Parathyroid adenoma (tissue), 2 donors: ENCODE measurements at regions not wholly inside any gene's neighbourhood (a gene's known extent, or its start where the extent isn't known, plus 50 kb on each side); places are given as distances from the start of the nearest gene placed in this dataset.

Source experiments
- H2AFZ ChIP-seq: fragments of 300-600 bp; sonication (generic); one replicate; pipeline ENCODE4 v1.7.0; 2017; ENCODE audit warnings: antibody characterized with exemption, mild to moderate bottlenecking
- H3K27ac ChIP-seq: fragments of 300-600 bp; sonication (generic); one replicate; pipeline ENCODE4 v1.7.0; 2017
- H3K27me3 ChIP-seq: fragments of 300-600 bp; sonication (generic); one replicate; pipeline ENCODE4 v1.7.0; 2017; ENCODE audit warnings: low read length; ENCODE audit not compliant: control insufficient read depth, insufficient read depth
- H3K36me3 ChIP-seq: fragments of 300-600 bp; sonication (generic); one replicate; pipeline ENCODE4 v1.7.0; 2017; ENCODE audit warnings: low read length; ENCODE audit not compliant: control insufficient read depth, insufficient read depth
- H3K4me1 ChIP-seq: fragments of 300-600 bp; sonication (generic); one replicate; pipeline ENCODE4 v1.7.0; 2017; ENCODE audit warnings: control low read depth
- H3K4me2 ChIP-seq: fragments of 300-600 bp; sonication (generic); one replicate; pipeline ENCODE4 v1.7.0; 2017; ENCODE audit warnings: low read length
- H3K4me3 ChIP-seq: fragments of 300-600 bp; sonication (generic); one replicate; pipeline ENCODE4 v1.7.0; 2017; ENCODE audit warnings: low read depth, low read length
- H3K79me2 ChIP-seq: fragments of 300-600 bp; sonication (generic); one replicate; pipeline ENCODE4 v1.7.0; 2017; ENCODE audit warnings: control low read depth
- H3K9ac ChIP-seq: fragments of 300-600 bp; sonication (generic); one replicate; pipeline ENCODE4 v1.7.0; 2017; ENCODE audit warnings: mild to moderate bottlenecking
- H3K9me3 ChIP-seq: fragments of 300-600 bp; sonication (generic); one replicate; pipeline ENCODE4 v1.7.0; 2017; ENCODE audit warnings: low read length; ENCODE audit not compliant: control insufficient read depth
- CTCF ChIP-seq: fragments of 300-600 bp; sonication (generic); IDR thresholded peaks from one replicate; pipeline ENCODE4 v1.7.0; 2017; ENCODE audit warnings: antibody characterized with exemption, mild to moderate bottlenecking
- donor health status: primary hyperparathyroidism.

DNA sequence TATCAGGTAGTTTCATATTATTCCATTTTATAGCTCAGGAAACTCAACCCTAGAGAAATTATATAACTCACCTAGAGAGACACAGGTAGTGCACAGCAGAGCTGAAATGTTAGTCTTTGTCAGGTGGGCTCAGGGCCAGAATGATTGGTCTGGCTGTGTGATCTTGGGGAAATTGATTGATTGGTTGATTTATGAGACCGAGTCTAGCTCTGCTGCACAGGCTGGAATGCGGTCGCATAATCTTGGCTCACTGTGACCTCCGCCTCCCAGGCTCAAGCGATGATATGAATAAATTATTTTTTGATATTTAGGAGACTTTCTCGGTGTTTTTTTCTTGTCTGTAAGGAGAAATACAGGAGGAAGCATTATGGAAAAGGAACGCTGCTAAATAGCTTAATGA, 239.9 kb upstream of the SLC10A2 start:
- Histone ChIP-seq H3K27me3 (no peaks in the 10 kb centered on the region), H2AFZ (no peak overlapping the region)

DNA sequence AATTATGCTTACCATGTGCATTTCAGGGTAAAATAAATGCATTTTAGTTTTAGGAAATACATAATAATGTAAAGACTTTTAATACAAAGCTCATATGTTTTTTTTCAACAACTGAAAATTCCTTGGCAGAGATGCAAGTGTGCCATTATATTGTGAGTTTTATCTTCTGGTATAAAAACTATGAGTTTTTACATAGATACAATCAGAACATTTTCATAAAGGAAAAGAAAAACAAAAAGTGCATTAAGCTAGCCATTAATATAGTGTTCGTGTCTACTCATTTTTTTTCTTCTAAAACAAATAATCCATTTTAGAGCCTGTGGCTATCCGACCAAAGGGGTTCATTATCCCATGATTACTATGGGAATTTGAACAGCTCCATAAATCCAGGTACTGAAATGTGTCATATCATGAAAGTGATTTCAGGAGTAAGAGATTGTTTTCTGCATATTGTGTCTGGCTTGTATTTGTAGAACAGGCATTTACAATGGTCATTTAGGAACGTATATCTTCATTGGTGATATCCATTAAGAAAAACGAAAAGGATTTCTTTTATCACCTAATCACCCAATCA, 236.9 kb upstream of the SLC10A2 start:
- Histone ChIP-seq H3K79me2 (no peaks in the 10 kb centered on the region), H3K27ac (no peak overlapping the region), H3K4me3 (no peak overlapping the region), H3K9me3 (no peaks in the 10 kb centered on the region), H3K4me1 (no peaks in the 10 kb centered on the region), H3K4me2 (no peak overlapping the region), H2AFZ (no peak overlapping the region), H3K27me3 (no peaks in the 10 kb centered on the region), H3K36me3 (no peaks in the 10 kb centered on the region), H3K9ac (no peak overlapping the region)
- TF ChIP-seq CTCF, result no peak

More for the DNA sequence above, 239.9 kb upstream of the SLC10A2 start:
- H3K9me3 ChIP-seq, result no peaks in the 10 kb centered on the region
- no peaks in the 10 kb centered on the region for H3K79me2 ChIP-seq
- H3K27ac ChIP-seq, result no peak overlapping the region
- no peaks in the 10 kb centered on the region for H3K4me1 ChIP-seq
- H3K4me3 ChIP-seq, result no peak overlapping the region
- H3K36me3 ChIP-seq, result no peaks in the 10 kb centered on the region
- TF ChIP-seq CTCF, result no peak
- no peak overlapping the region for H3K9ac ChIP-seq
- H3K4me2 ChIP-seq, result no peak overlapping the region

DNA sequence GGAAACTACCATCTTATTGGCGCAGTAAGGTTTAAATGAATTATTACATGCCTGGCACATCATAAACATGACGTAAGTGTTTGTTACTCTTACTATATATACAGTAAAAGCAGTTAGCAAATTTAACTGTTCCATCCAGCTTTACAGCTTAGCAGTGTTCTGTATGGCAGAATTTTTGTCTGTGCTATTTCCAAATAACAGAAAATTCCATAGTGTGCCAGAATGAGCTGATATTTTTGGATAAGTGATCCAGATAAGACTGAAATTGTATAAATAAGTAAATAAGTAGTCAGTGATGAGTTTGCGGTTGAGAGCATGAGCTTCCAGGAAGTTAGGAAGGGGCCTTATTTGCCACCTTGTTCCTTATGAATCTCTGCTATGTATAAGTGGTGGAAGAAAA, 236.5 kb upstream of the SLC10A2 start:
- Histone ChIP-seq H3K36me3 (no peaks in the 10 kb centered on the region), H3K27ac (no peak overlapping the region), H3K9ac (no peak overlapping the region), H3K4me1 (no peaks in the 10 kb centered on the region), H3K79me2 (no peaks in the 10 kb centered on the region), H3K27me3 (no peaks in the 10 kb centered on the region), H3K4me2 (no peak overlapping the region), H3K4me3 (no peak overlapping the region), H3K9me3 (no peaks in the 10 kb centered on the region), H2AFZ (no peak overlapping the region)
- no peak for TF ChIP-seq CTCF

- no peak for TF ChIP-seq CTCF
Measured at GRCh38 chr13:103299079-103299478, 232.9 kb upstream of the SLC10A2 start.

DNA sequence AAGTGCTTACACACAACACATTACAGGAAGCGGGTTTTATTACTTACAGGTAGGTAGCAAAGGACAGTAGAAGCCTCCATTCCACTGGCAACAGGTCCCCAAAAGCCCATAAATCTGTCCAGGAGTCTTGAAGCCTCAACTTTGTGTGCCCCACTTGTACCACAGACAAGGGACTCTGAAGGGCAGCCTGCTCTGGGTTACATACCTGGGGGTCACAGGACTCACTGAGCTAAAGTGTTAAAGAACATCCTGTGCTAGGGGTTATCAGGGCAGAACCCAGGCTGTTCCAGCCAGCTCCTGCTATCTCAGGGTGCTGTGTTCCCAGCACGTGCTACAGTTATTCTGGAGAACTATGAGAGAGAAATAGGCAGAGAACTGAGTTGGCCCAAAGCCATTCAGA, 230.9 kb upstream of the SLC10A2 start:
- TF ChIP-seq CTCF, result no peak
- Histone ChIP-seq H3K79me2 (no peaks in the 10 kb centered on the region), H3K36me3 (no peaks in the 10 kb centered on the region), H2AFZ (no peak overlapping the region), H3K9ac (no peak overlapping the region), H3K4me2 (no peak overlapping the region), H3K4me1 (no peaks in the 10 kb centered on the region), H3K4me3 (no peak overlapping the region), H3K27ac (no peak overlapping the region), H3K27me3 (no peaks in the 10 kb centered on the region), H3K9me3 (no peaks in the 10 kb centered on the region)

More at GRCh38 chr13:103299079-103299478, 232.9 kb upstream of the SLC10A2 start:
- Histone ChIP-seq H3K27ac (no peak overlapping the region), H3K9ac (no peak overlapping the region), H3K4me3 (no peak overlapping the region), H3K4me1 (no peaks in the 10 kb centered on the region), H3K4me2 (no peak overlapping the region), H3K36me3 (no peaks in the 10 kb centered on the region), H3K27me3 (no peaks in the 10 kb centered on the region), H3K79me2 (no peaks in the 10 kb centered on the region), H2AFZ (no peak overlapping the region), H3K9me3 (no peaks in the 10 kb centered on the region)
